AG08395 (cell line): ENCODE measurements at regions not wholly inside any gene's neighbourhood (a gene's known extent, or its start where the extent isn't known, plus 50 kb on each side); places are given as distances from the start of the nearest gene placed in this dataset.
"Not testable (repeated sequence)": the region's sequence is repeated elsewhere in the genome, so short reads cannot be mapped to it uniquely, and the experiment has no call there.

ENCODE experiments used
- DNase-seq: peaks from one replicate; pipeline ENCODE4 v3.0.0; 2012; ENCODE audit warnings: mixed read lengths, low spot score

- DNase-seq = no peak
Measured at GRCh38 chr7:146057958-146058357, 58.6 kb upstream of the CNTNAP2 start.

- no peak for DNase-seq
Measured at GRCh38 chr7:146054909-146055308, 61.7 kb upstream of the CNTNAP2 start.

- DNase-seq = no peak
Measured at GRCh38 chr7:146053492-146053891, 63.1 kb upstream of the CNTNAP2 start.

GRCh38 chr7:146043310-146043709, 73.3 kb upstream of the CNTNAP2 start:
- not testable (repeated sequence) for DNase-seq

- DNase-seq = no peak
Measured at GRCh38 chr7:146028251-146028750, 88.3 kb upstream of the CNTNAP2 start.

- no peak for DNase-seq
Measured at GRCh38 chr7:146027243-146027642, 89.4 kb upstream of the CNTNAP2 start.

GRCh38 chr7:146022776-146023175, 93.8 kb upstream of the CNTNAP2 start:
- no peak for DNase-seq

GRCh38 chr7:146019041-146020004, 97.3 kb upstream of the CNTNAP2 start:
- not testable (repeated sequence) for DNase-seq

GRCh38 chr7:146017366-146017765, 99.2 kb upstream of the CNTNAP2 start:
- not testable (repeated sequence) for DNase-seq

- not testable (repeated sequence) for DNase-seq
Measured at GRCh38 chr7:146014154-146014553, 102.4 kb upstream of the CNTNAP2 start.

- DNase-seq = no peak
Measured at GRCh38 chr7:146008293-146008692, 108.3 kb upstream of the CNTNAP2 start.

- DNase-seq = no peak
Measured at GRCh38 chr7:146004805-146005204, 111.8 kb upstream of the CNTNAP2 start.

- DNase-seq = no peak
Measured at GRCh38 chr7:146002431-146003078, 114.0 kb upstream of the CNTNAP2 start.

GRCh38 chr7:146002008-146002407, 114.6 kb upstream of the CNTNAP2 start:
- DNase-seq = no peak

- DNase-seq = no peak
Measured at GRCh38 chr7:146000882-146001281, 115.7 kb upstream of the CNTNAP2 start.

GRCh38 chr7:145989469-145989868, 127.1 kb upstream of the CNTNAP2 start:
- DNase-seq = no peak

GRCh38 chr7:145986248-145986874, 130.2 kb upstream of the CNTNAP2 start:
- DNase-seq = no peak

GRCh38 chr7:145978769-145979168, 137.8 kb upstream of the CNTNAP2 start:
- no peak for DNase-seq

GRCh38 chr7:145959981-145960380, 156.6 kb upstream of the CNTNAP2 start:
- DNase-seq = no peak

- DNase-seq = no peak
Measured at GRCh38 chr7:145957160-145957890, 159.3 kb upstream of the CNTNAP2 start.

- DNase-seq = no peak
Measured at GRCh38 chr7:145951566-145951965, 165.0 kb upstream of the CNTNAP2 start.

GRCh38 chr7:145928937-145929336, 187.7 kb upstream of the CNTNAP2 start:
- no peak for DNase-seq
